ENCODE measurements at regions not wholly inside any gene's neighbourhood (a gene's known extent, or its start where the extent isn't known, plus 50 kb on each side); places are given as distances from the start of the nearest gene placed in this dataset.

DNA sequence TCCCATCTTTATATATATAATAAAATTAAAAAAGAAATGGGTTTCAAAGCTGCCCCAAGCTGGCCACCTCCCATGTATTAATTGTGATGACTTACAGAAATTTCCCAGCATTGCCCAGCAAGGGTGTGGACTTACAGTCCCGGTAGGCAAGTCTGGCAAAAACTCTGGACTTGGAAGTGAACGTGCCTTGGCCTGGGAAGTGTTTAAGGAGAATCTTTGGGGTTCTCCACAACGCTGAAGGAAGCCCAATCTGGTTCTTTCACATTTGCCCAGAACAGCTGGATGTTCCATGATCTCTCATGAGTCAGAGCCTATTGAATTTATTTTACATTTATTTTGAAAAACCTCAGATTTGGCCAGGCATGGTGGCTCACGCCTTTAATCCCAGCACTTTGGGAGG is 98.4 kb upstream of the SLC45A1 start:
- Histone ChIP-seq H3K4me3 (ENCODE audit: low read length) (no peak overlapping the region), H3K27me3 (ENCODE audit: insufficient read depth, low read length) (peaks cover 9% of the 10 kb centered on the region), H2AFZ (ENCODE audit: low read depth, low read length) (no peak overlapping the region), H3K4me1 (ENCODE audit: insufficient read depth, low read length) (no peaks in the 10 kb centered on the region), H3K36me3 (ENCODE audit: insufficient read depth, low read length) (no peaks in the 10 kb centered on the region), H3K9me3 (ENCODE audit: low read length) (peaks cover 4% of the 10 kb centered on the region)

- no peak overlapping the region for H2AFZ ChIP-seq (ENCODE audit: low read depth, low read length)
- peaks cover 9% of the 10 kb centered on the region for H3K27me3 ChIP-seq (ENCODE audit: insufficient read depth, low read length)
- H3K36me3 ChIP-seq (ENCODE audit: insufficient read depth, low read length), result no peaks in the 10 kb centered on the region
- no peak overlapping the region for H3K4me3 ChIP-seq (ENCODE audit: low read length)
- peaks cover 4% of the 10 kb centered on the region for H3K9me3 ChIP-seq (ENCODE audit: low read length)
- H3K4me1 ChIP-seq (ENCODE audit: insufficient read depth, low read length), result no peaks in the 10 kb centered on the region
Observed at GRCh38 chr1:8218351-8219092, 99.4 kb upstream of the SLC45A1 start.

DNA sequence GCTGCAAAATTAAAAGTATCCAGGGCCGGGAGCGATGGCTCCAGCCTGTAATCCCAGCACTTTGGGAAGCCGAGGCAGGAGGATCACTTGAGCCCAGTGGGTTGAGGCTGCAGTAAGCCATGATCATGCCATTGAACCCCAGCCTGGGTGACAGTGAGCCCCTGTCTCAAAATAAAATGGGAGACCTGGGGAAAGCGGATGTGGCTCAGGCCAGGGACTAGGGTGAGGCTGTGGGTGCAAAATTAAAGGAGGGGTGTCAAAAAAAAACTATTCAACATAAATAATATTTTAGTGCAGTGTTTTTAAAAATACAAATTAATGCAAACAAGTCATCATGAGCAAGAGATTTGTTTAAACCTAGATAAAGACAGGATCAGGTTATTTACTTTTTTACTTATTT is 100.1 kb upstream of the SLC45A1 start:
- no peaks in the 10 kb centered on the region for H3K36me3 ChIP-seq (ENCODE audit: insufficient read depth, low read length)
- peaks cover 9% of the 10 kb centered on the region for H3K27me3 ChIP-seq (ENCODE audit: insufficient read depth, low read length)
- H3K9me3 ChIP-seq (ENCODE audit: low read length), result peaks cover 4% of the 10 kb centered on the region
- no peak overlapping the region for H2AFZ ChIP-seq (ENCODE audit: low read depth, low read length)
- H3K4me1 ChIP-seq (ENCODE audit: insufficient read depth, low read length), result no peaks in the 10 kb centered on the region
- H3K4me3 ChIP-seq (ENCODE audit: low read length), result no peak overlapping the region

- peaks cover 9% of the 10 kb centered on the region for H3K27me3 ChIP-seq (ENCODE audit: insufficient read depth, low read length)
- H3K4me1 ChIP-seq (ENCODE audit: insufficient read depth, low read length), result no peaks in the 10 kb centered on the region
- peaks cover 4% of the 10 kb centered on the region for H3K9me3 ChIP-seq (ENCODE audit: low read length)
- no peaks in the 10 kb centered on the region for H3K36me3 ChIP-seq (ENCODE audit: insufficient read depth, low read length)
- no peak overlapping the region for H2AFZ ChIP-seq (ENCODE audit: low read depth, low read length)
- no peak overlapping the region for H3K4me3 ChIP-seq (ENCODE audit: low read length)
Observed at GRCh38 chr1:8217011-8217711, 100.8 kb upstream of the SLC45A1 start.

GRCh38 chr1:8216005-8216404 is 101.9 kb upstream of the SLC45A1 start:
- H3K27me3 ChIP-seq (ENCODE audit: insufficient read depth, low read length), result peaks cover 9% of the 10 kb centered on the region
- peaks cover 4% of the 10 kb centered on the region for H3K9me3 ChIP-seq (ENCODE audit: low read length)
- no peak overlapping the region for H2AFZ ChIP-seq (ENCODE audit: low read depth, low read length)
- no peak overlapping the region for H3K4me3 ChIP-seq (ENCODE audit: low read length)
- H3K36me3 ChIP-seq (ENCODE audit: insufficient read depth, low read length), result no peaks in the 10 kb centered on the region
- H3K4me1 ChIP-seq (ENCODE audit: insufficient read depth, low read length), result no peaks in the 10 kb centered on the region

DNA sequence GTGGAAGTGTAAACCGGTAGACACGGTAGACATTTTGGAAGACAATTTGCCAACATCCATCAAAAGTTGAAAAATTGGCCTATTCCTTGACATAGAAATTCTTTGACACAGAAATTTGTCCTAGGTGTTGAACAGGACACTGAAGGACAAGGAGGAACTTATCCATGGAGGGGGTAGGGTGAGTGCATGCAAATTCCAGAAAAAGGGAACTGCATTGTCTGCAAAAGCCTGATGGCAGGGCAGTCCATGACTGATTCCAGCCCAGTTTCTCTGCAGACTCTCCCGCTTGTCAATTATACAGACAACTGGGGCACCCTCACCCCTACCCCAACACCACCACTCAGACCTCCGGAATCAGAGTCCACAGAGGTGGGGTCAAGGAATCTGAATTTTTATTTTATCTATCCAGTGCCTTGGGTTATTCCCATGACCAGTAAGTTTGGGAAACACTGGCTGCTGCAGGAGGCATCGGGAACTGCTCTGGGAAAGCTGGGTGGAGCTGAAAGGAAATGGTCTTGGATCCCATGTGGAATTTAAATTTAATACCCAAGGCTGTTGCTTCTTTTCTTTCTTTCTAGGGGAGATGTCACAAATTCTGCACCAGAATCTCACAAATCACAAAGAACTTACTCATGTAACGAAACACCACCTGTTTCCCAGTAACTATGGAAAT is 103.3 kb upstream of the SLC45A1 start:
- Histone ChIP-seq H2AFZ (ENCODE audit: low read depth, low read length) (no peak overlapping the region), H3K27me3 (ENCODE audit: insufficient read depth, low read length) (peaks cover 9% of the 10 kb centered on the region), H3K9me3 (ENCODE audit: low read length) (peaks cover 4% of the 10 kb centered on the region)

DNA sequence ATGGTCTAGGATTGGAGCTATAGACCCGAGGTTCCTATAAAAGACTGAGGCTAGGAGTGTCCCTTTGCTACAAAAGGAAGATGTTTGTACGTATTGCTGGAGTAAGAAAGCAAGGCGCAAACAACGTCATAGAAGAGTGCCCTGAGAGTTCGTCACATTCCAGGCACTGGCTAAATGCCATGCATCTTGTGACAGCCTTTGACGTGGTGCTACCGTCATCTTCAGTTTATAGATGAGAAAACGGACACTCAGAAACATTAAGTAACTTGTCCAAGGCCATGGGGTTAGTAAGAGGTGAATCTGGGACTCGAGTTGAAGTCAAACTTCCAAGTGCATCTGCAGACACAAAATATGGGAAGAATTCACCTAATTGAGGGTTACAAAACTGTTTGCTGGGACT is 104.2 kb upstream of the SLC45A1 start:
- Histone ChIP-seq H2AFZ (ENCODE audit: low read depth, low read length) (no peak overlapping the region), H3K9me3 (ENCODE audit: low read length) (peaks cover 4% of the 10 kb centered on the region), H3K27me3 (ENCODE audit: insufficient read depth, low read length) (peaks cover 7% of the 10 kb centered on the region)

More for the DNA sequence above, 103.3 kb upstream of the SLC45A1 start:
- no peak overlapping the region for H3K4me3 ChIP-seq (ENCODE audit: low read length)
- H3K36me3 ChIP-seq (ENCODE audit: insufficient read depth, low read length), result no peaks in the 10 kb centered on the region
- H3K4me1 ChIP-seq (ENCODE audit: insufficient read depth, low read length), result no peaks in the 10 kb centered on the region

GRCh38 chr1:8213136-8213535 is 104.8 kb upstream of the SLC45A1 start:
- H3K9me3 ChIP-seq (ENCODE audit: low read length), result peaks cover 4% of the 10 kb centered on the region
- H3K4me1 ChIP-seq (ENCODE audit: insufficient read depth, low read length), result no peaks in the 10 kb centered on the region
- peaks cover 6% of the 10 kb centered on the region for H3K27me3 ChIP-seq (ENCODE audit: insufficient read depth, low read length)
- no peaks in the 10 kb centered on the region for H3K36me3 ChIP-seq (ENCODE audit: insufficient read depth, low read length)
- H3K4me3 ChIP-seq (ENCODE audit: low read length), result no peak overlapping the region
- no peak overlapping the region for H2AFZ ChIP-seq (ENCODE audit: low read depth, low read length)

More for the DNA sequence above, 104.2 kb upstream of the SLC45A1 start:
- Histone ChIP-seq H3K4me1 (ENCODE audit: insufficient read depth, low read length) (no peaks in the 10 kb centered on the region), H3K36me3 (ENCODE audit: insufficient read depth, low read length) (no peaks in the 10 kb centered on the region), H3K4me3 (ENCODE audit: low read length) (no peak overlapping the region)

GRCh38 chr1:8212580-8213031 is 105.3 kb upstream of the SLC45A1 start:
- H3K9me3 ChIP-seq (ENCODE audit: low read length), result peaks cover 4% of the 10 kb centered on the region
- no peaks in the 10 kb centered on the region for H3K36me3 ChIP-seq (ENCODE audit: insufficient read depth, low read length)
- H3K27me3 ChIP-seq (ENCODE audit: insufficient read depth, low read length), result peaks cover 6% of the 10 kb centered on the region
- H3K4me3 ChIP-seq (ENCODE audit: low read length), result no peak overlapping the region
- H3K4me1 ChIP-seq (ENCODE audit: insufficient read depth, low read length), result no peaks in the 10 kb centered on the region
- H2AFZ ChIP-seq (ENCODE audit: low read depth, low read length), result no peak overlapping the region

DNA sequence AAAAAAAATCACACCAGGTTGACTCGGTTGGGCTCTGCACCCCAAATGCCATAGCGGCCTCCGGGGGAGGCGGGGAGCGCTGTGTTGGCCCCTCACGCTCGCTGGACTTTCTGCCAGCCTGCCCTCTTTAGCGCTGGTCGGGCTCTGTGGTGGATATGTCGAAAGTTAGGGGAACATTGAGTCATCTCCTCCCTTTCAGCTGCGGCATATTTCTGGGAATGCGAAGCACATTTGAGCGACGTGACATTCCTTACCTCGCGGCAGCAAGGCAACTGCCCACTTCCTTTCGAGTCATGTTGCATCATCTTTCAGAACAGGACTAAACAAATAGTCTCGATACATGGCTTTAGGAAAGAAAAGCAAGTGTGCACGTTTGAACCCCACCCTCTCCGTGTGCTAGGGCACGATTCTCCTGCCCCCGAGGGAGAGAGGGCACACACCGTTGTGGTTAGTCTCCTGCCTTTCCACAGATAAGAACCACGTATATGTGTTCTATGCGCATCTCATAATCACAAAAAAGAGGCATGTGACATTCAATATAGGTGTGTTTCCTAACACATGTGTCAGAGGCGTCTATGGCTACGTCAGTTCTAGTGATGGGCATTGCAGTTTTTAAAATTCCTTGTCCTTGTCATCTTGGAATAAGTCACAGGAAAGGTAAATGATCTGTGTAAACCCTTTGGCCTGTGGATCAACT is 105.9 kb upstream of the SLC45A1 start:
- H3K9me3 ChIP-seq (ENCODE audit: low read length), result peaks cover 4% of the 10 kb centered on the region
- no peaks in the 10 kb centered on the region for H3K36me3 ChIP-seq (ENCODE audit: insufficient read depth, low read length)
- H3K4me3 ChIP-seq (ENCODE audit: low read length), result no peak overlapping the region
- peaks cover 6% of the 10 kb centered on the region for H3K27me3 ChIP-seq (ENCODE audit: insufficient read depth, low read length)
- no peaks in the 10 kb centered on the region for H3K4me1 ChIP-seq (ENCODE audit: insufficient read depth, low read length)
- no peak overlapping the region for H2AFZ ChIP-seq (ENCODE audit: low read depth, low read length)

GRCh38 chr1:8211251-8211882 is 106.5 kb upstream of the SLC45A1 start:
- Histone ChIP-seq H3K4me1 (ENCODE audit: insufficient read depth, low read length) (no peaks in the 10 kb centered on the region), H2AFZ (ENCODE audit: low read depth, low read length) (no peak overlapping the region), H3K27me3 (ENCODE audit: insufficient read depth, low read length) (peaks cover 4% of the 10 kb centered on the region), H3K36me3 (ENCODE audit: insufficient read depth, low read length) (no peaks in the 10 kb centered on the region), H3K4me3 (ENCODE audit: low read length) (no peak overlapping the region), H3K9me3 (ENCODE audit: low read length) (no peaks in the 10 kb centered on the region)

DNA sequence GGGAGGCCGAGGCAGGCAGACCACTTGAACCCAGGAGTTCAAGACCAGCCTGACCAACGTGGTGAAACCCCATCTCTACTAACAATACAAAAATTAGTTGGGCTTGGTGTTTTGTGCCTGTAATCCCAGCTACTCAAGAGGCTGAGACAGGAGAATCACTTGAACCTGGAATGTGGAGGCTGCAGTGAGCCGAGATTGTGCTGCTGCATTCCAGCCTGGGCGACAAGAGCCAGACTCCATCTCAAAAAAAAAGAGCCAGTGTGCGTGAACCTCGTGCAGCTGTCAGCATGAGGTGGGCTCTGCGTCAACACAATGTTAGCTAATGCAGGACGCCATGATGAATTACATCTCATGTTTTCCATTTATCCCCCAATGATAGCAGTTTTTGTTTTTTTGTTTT is 110.7 kb upstream of the SLC45A1 start:
- no peaks in the 10 kb centered on the region for H3K9me3 ChIP-seq (ENCODE audit: low read length)
- no peaks in the 10 kb centered on the region for H3K4me1 ChIP-seq (ENCODE audit: insufficient read depth, low read length)
- no peak overlapping the region for H2AFZ ChIP-seq (ENCODE audit: low read depth, low read length)
- H3K4me3 ChIP-seq (ENCODE audit: low read length), result no peak overlapping the region
- no peaks in the 10 kb centered on the region for H3K36me3 ChIP-seq (ENCODE audit: insufficient read depth, low read length)
- no peaks in the 10 kb centered on the region for H3K27me3 ChIP-seq (ENCODE audit: insufficient read depth, low read length)
